ENCODE measurements at regions not wholly inside any gene's neighbourhood (a gene's known extent, or its start where the extent isn't known, plus 50 kb on each side); places are given as distances from the start of the nearest gene placed in this dataset.

DNA sequence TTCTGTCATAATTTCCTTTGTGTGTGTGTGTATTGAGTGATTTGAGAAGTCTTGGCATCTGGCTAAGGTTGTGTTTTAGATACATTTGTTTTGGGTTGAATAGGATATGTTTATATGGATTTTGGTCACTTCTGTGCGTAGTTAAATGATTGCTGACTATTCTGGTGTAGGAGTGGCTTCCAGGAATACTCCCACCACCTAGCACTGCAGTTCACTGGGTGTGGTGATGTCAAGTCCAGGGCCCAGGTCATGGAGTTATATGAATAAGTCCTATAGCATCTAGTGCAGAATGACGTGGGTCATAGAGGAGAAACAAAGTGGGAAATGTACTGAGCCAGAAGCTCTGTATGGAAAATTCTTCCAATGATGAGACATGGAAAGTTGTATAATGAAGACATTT is 465.4 kb upstream of the CCL2 start:
- DNase-seq, result no peak

DNA sequence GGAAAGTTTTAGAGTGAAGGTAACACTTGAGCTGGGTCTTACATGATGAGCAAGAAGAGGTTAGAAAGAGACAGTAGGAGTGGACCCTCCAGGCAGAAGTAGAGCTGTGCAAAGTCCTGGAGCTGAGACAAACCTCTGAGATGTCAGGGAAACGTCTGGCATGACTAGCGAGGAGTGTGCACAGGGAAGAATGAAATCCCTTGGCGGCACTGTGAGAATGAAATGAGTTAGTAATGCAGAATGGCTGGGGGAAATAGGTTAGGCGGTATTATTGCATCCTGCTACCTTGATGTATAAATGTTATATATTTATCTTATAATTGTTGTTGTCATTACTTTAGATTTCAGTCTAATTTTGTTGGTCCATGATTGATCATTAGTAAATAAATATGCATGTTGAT is 457.9 kb upstream of the CCL2 start:
- DNase-seq, result no peak

DNA sequence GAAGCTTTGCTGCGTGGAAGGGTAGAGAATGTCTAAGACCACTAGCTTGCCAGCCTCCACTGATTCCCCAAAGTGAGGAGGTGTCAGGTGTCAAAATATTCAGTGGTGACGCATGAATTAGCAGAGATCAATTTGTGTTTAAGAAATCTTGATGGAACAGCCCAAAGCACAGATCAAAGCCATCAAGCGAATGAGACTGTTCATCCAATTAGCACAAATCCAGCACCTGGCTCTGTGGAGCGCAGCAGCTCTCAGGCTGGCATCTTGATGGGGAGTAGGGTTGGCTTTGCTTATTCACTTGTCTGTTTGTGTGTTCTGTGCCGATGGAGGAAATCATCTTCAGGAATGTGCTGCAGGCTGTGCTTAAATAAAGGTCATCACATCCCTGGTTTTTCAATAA is 456.8 kb upstream of the CCL2 start:
- no peak for DNase-seq

DNA sequence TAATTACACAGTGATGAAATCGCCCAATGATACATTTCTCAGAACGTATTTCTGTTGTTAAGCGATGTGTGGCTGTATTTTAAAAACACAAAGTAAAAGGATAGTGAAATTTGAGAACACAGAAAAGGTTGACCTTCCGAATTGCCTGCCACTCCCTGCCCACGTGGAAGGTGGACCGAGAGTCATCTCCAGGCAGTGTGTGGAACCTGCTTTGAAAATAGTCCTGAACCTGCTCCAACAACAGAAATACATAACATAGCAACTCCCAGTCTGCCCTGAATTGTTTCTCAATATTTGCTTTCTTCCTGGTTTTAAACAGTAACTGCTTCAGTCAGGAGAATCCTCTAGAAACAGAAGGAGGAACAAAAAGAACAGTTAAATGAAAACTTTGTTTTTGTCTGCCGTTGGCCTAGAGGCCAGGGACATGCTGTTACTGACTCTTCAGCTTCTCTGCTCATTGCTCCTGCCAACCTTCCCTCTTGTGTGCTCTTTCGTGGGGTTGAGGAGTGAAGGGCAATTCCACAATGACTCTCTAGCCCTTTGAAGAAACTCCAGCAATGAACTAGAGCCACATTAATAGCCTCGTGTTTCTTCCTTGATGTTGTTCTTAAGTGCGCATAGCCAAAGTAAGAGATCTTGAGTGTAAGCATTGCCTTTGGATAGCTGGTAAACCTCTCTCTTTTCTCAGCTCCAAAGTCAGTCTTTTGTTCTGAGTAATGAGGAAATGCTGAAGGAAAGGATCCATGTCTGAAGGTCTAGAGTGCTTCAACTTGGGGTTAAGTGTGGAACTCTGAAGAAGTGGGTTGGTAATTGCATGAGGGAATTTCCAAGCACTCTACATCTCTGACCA is 452.5 kb upstream of the CCL2 start:
- DNase-seq, result no peak

DNA sequence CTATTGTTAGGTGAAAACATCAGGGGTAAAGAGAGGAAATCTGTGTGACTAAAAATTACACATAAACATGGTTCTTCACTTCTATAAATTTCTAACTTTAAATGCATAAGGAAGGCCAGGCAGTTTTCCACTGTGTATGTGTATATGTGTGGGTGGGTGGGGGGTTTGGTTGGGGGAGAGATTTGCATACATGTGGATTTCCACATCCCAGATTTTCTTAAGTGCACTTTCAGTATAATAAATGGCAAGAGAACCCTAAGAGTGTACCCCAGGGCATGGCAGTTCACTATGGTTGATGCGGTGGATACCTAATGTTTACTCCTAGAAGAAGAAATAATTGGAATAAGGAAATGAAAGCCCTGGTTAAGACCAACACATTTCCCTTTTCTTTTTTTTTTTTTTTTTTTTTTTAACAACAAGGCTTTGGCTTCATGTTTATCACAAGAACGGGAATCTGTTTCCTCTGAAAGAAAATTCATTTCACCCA is 451.8 kb upstream of the CCL2 start:
- no peak for DNase-seq

DNA sequence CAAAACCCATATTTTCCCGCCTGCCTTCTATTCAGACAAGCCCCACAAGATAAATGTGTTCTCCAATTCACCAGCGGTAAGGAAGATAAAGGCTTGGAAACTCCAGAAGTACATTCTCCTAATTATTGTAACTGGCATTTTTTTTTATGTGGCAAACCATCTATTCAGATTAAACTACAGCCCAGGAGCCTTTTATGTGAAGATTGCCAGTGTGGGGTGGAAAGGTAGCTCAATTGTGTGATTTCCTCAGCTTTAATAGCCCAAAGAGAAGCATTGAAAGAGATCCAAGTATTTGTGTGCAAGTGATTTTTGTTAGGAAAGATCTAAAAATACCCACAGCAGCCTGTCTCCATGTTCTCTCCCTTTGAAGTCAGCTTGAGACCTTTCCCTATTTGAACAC is 451.4 kb upstream of the CCL2 start:
- DNase-seq, result no peak

DNA sequence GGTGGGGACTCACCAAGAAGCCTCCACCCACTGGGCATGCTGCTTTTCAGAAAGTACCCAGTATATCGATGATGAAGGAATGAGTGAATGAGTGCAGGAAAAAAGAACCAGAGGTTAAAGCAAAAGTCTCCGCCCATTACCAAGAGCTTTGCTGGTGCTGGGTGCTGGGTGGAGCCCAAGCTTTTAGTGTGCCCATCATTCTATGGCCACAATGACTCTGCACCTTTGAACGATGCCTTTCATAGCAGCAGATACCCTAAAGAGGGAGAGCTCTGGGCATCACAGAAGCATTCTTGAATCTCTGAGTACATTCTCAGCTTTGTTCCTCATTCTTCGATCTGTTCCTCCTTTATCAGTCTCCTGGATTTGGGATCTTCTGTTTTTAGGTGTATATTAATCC is 450.7 kb upstream of the CCL2 start:
- no peak for DNase-seq

DNA sequence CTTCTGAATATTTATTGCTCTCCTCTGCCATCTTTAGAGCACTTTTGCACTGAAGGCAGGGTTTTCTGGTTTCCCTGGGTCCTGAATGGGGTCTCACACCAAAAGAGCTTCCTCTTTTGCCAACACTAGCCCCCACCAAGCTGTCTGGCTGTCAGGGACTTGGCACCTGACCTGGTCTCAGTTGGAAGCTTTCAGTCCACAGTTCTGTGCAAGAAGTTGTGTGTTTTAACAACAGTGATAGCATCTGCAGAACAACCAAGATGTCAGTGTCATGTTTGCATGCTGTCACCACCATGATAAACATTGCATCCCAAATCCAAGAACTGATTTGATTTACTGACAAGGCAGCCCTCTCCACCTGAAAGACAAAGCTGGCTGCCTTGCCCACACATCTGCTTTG is 448.5 kb upstream of the CCL2 start:
- no peak for DNase-seq

DNA sequence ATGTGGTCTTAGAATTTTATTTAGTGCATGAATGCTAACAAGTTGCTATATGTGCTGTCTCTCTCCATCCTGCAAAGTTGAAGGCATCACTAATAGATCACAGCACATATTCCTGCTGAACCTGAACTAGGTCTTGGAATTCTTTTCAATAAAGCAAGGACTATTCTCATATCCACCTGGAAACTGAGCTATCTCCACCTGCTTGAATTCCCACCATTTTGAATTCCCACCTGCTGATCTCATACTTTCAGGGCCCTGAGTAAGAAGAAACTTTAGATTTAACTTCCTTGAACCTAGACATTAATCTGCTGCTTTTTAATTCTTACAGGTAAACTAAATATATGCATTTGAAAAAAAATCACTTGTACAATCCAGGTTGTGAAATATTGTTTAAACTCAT is 445.3 kb upstream of the CCL2 start:
- no peak for DNase-seq

DNA sequence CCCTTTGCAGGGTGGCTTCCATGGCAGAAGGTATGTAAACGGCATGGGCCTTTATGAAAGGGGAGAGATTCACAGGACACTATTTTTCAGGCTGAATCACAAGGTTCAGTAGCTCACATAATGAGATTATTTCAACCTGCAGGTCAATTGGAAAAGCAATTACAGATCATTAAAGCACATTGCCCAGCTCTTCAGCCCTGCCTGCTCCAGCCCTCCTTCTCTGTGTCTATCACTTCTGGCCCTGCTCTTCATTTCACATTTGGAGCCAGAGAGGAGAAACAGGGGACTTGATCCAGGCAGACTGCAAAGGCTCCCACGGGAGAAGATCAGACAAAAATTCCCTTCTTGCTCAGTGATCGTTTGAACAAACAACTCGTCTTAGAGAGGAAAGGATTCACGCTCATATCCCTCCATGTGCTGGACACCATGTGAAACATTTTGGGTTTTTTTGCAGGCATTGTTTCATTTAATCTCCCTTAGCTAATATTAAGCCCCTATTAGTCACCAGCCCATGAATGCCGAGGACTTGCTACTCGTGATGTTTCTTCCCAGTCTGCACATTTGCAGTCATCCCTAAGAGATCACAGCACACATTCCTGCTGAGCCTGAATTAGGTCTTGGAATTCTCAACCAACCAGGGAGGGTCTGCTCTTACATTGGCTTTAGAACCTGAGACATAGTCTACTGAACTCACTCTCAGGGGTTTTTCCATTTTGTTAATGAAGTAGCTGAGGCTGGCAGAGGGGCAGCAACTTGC is 443.9 kb upstream of the CCL2 start:
- DNase-seq, result no peak

DNA sequence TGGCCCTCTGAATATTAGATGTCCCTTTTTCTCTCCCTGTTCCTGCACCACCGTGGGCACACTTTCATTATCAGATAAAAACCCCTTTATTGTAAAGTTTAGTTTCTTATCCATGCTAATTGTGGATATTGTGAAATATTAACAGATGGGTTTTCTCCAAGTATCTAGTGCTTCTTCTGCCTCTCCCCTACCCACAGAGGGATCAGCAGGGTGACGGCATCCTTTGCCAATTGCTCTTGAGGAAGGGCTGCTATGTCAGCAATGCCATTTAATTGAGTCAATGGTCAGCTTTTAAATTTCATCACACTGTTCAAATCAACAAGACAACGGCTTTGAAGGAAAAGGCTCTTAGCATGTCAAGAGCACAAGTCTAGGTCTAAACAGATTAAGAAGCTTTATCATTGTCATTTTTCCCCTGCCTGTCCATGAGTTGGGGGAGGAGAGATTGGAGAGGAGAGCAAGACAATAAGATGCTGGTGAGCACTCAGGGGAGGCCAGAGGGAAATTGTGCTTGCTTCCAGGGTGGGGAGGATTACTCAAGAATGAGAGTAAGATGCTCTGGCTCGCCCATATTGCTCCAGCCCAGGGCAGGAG is 443.0 kb upstream of the CCL2 start:
- DNase-seq, result no peak

DNA sequence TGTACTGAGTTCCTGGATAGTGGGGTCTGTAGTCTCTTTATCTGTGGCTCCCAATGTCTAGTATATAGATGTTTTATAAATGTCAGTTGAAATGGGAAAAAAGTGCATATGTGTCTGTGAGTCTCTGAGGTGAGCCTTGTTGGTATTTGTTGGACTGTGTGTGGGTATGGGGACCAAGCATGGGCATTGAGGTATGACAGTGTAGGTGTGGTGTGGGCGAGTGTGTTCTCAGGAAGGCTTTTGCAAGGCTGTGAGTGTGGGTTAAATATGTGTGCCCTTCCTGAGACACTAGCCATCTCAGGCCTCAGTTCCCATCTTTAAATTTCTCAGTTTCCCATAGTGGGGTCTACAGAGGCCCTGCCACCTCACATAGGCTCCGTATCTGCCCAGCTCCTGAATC is 440.2 kb upstream of the CCL2 start:
- DNase-seq, result no peak

DNA sequence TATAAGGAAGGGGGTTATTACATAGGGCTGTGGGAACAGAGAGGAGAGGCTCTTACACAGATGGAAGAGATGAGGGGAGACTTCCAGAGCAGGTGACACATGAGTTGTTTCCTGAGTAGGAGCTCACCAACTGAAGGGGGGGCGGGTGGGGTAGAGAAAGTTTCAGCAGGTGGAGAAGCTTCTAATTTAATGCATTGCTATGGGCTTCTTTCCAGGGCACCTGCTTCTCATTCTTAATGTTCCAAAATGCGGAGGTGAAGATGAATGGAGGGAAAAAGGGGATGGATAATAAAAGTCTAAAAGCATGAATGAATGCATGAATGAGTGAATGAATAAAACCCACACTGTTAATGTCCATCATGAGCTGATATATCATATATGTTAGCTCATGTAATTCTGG is 439.0 kb upstream of the CCL2 start:
- no peak for DNase-seq

DNA sequence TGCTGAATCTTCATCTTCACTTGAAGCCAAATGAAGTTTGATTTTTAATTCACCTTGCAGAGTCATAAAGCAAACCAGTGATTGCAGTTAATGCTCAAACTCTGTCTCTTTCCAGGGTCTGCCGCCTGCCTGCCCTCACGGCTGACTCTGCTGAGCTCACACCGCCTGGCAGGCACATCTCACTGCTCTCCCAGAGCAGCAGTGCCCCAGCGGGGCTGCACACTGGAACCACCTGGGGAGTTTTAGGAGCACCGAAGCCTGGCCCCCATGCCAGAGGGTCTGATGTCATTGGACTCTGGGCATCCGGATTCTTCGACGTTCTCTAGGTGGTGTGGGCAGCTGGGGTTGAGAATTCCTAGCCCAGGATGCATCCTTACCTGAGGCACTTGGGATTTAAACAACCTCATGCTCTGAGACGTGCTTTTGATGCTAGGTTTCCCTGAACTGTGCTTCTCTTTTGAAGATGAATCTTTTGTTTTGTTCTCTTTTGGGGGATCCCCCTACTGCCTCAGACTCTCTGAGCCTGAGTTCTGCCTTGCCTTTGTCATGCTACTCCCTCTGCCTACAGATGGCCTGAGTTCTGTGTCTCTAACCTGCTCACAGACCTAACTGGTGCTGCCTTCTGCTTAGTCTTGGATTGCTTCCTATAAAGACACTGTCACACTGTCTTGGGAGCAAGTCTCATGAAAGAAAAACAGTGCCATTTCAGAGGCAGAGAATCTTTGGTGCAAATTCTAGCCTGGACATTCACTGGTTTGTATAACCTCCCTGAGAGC is 438.1 kb upstream of the CCL2 start:
- DNase-seq, result no peak

DNA sequence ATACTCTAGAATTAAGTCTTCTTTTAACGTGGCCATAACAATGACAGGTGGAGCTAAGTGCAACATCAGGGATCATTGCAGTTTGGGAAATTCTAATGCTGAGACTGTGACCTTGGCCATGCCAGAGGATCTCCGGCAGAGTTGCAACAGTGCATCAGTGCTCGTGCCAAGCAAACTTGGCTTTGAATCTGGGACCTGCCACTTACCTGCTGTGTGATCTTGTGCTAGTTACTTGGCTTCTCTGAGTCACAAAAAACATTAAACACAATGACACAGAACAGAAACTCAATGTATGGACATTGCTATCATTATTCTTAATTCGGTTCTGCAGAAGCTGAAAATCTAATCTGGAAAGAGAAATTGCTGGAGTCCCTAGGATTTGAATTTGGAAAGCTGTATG is 435.5 kb upstream of the CCL2 start:
- no peak for DNase-seq

DNA sequence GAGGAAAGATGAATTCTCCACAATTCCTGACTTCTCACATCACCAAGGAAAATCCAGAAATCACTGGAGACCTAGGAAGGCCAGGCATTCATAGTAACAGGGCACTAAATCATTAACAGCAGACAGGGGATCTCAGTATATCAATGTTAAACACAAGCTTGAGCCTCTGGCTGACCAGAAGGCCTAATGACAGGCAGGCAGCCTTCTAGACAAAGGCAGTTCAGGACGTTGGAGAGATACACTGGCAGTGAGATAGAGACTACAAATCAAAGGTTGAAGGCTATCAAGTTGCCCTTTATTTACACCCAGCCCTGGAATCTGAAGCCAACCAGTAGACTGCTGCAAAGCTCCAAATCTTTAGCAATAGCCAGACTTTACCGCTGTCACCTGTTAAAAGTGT is 422.8 kb upstream of the CCL2 start:
- DNase-seq, result no peak

DNA sequence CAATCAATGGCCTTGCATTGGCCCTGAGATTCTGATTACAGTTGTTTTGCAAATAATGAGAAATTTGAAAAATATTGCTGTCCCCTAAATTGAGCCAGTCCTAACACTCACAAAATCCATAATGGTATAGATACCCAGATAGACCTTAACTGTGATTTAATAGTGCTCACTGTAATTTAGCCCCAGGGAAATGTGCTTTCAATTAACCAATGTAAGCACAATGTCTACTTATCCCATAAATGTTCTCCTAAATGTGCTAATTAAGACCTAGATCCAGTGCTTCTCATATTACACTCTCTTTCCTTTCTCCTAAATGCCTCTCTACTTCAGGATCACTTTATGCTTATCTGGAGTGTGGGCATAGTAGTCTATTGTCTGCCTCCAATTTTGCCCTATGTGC is 417.8 kb upstream of the CCL2 start:
- DNase-seq, result no peak

DNA sequence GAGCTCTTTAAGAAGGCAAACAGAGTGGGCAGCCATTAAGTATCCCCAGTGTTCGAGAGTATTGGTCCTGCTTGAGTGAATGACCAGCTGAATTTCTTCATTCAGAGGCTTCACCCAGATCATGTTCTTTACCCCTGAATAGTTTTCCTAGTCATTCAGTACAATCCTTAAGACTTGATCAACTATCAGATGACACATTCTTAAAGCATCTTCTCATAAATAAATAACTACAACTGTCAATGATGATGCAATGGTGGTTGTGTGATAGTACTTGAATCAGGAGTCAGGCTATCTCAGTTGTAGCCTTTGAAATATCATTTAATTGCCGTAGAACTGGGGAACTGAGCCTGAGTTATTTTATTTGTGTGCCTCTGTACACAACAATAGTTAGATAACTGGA is 416.8 kb upstream of the CCL2 start:
- no peak for DNase-seq

DNA sequence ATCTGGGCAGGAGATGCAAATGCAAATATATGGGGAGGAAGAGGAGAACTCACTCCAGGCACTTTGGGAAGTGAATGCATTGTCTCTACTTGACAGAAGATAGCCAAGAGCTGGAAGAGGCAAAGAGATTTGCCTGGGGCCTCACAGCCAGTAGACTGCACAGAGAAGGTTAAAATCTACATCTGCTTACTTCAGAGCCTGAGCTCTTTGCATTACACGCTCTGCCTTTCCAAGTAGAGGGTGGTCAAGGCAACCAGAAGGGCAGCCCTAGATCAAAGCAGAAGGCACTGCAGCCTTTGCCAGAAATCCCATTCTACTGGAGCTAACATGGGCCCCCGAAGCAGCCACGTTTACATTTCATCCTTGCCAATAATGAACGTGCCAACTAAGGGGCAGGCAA is 407.2 kb upstream of the CCL2 start:
- no peak for DNase-seq

DNA sequence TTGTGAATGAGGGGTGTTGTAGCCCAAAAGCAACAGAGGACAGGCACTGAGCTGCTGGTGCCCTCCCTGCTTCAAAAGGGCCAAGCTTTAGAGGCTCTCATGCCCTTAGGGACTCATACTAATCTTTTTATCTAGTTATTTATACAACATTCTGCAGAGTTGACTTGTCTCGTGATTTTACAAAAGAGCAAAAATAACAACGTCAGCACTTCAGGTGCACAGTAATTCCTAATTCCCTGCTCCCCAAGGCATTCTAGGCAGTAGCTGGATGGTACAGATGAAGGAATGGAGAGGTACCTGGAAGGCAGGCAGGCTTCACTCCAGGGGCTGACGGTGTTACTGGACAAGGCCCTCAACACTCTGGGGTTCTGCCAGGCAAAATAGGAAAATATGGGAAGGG is 406.7 kb upstream of the CCL2 start:
- no peak for DNase-seq

DNA sequence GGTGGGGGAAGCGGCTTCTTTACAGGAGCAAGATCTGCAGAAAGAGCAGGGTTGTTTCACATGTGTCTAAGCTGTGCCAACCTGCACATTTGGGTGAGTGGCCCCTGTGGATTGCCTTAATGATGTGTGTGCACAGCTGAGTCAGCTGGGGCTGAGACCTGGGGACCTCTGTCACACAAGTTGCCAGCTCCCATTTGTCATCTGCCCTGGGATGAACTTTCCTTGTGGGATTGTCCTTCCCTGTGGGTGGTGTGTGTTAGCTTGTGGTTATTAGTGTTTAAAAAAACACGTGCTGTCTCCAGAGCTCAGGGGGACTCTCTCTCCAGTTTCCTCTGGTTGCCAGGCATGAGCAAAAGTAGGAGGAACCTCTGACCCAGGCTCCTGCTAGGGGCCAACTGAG is 400.5 kb upstream of the CCL2 start:
- no peak for DNase-seq

DNA sequence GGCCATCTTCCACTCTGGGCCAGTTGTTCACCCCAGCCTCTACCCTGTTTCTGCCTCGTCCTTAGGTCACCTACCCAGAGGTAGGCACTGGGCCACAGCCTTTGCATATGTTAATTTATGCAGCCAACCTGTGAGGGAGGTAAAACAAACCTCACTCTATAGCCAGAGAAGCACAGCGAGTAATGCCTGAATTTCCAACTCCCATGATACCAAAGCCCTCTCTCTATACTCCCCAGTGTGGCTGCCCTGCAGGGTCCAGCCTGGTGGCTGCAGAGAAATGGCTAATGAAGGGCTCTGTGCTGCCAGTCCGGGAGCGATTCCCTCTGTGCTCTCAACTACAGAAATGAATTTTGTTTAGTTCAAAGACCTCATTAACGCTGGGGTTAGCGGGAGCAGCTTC is 397.0 kb upstream of the CCL2 start:
- no peak for DNase-seq

DNA sequence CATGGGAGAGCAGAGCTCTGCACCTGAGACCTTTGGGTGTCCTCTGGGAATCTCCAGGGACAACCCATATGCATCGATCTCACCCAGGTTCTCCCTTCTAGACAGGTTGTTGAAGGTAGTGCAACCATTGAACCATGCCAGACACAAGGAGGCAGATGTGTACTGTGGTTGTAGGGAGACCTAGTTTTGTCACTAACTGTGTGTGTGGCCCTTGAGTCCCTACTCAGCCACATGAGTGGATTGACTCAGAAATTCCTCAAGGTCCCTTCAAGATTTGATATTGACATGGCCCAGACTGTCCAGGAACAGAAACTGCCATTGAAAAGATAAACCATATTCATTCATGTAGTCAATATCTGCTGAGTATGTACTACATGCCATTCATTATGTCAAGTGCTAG is 396.4 kb upstream of the CCL2 start:
- DNase-seq, result no peak
